Neural cell (in vitro differentiated cells): ENCODE measurements at regions not wholly inside any gene's neighbourhood (a gene's known extent, or its start where the extent isn't known, plus 50 kb on each side); places are given as distances from the start of the nearest gene placed in this dataset.

Experiments
- H2AFZ ChIP-seq: fragments of 200-600, 300-800 bp; sonication (generic), shearing (Covaris generic); 2 replicates; pipeline ENCODE4 v1.6.0; 2014; ENCODE audit warnings: low read depth, mild to moderate bottlenecking, antibody characterized with exemption, low read length, moderate library complexity
- H3F3A ChIP-seq: fragments of 200-600 bp; shearing (Covaris generic); 2 replicates; pipeline ENCODE4 v1.6.1; 2016; ENCODE audit warnings: mild to moderate bottlenecking, moderate library complexity, mixed read lengths, antibody characterized with exemption, low read length; ENCODE audit not compliant: insufficient read depth, poor library complexity, severe bottlenecking
- H3K27ac ChIP-seq: fragments of 200-600, 300-800 bp; sonication (generic), shearing (Covaris generic); 2 replicates; pipeline ENCODE4 v1.5.1; 2014; ENCODE audit warnings: mild to moderate bottlenecking, low read length, moderate library complexity
- H3K27me3 ChIP-seq: fragments of 300-800, 200-600 bp; sonication (generic), shearing (Covaris generic); 2 replicates; pipeline ENCODE4 v1.6.0; 2014; ENCODE audit warnings: mild to moderate bottlenecking, low read depth, low read length, moderate library complexity; ENCODE audit not compliant: insufficient read depth
- H3K36me3 ChIP-seq: fragments of 300-800, 200-600 bp; sonication (generic), shearing (Covaris generic); 2 replicates; pipeline ENCODE4 v1.5.1; 2014; ENCODE audit warnings: mild to moderate bottlenecking, antibody characterized with exemption, low read length, moderate library complexity; ENCODE audit not compliant: insufficient read depth
- H3K4me2 ChIP-seq: fragments of 300-800, 200-600 bp; sonication (generic), shearing (Covaris generic); 2 replicates; pipeline ENCODE4 v1.6.0; 2014; ENCODE audit warnings: mild to moderate bottlenecking, low read length
- H3K4me3 ChIP-seq: fragments of 300-800, 200-600 bp; sonication (generic), shearing (Covaris generic); 2 replicates; pipeline ENCODE4 v1.5.1; 2014; ENCODE audit warnings: mild to moderate bottlenecking, low read length, moderate library complexity
- H3K79me2 ChIP-seq: fragments of 200-600 bp; shearing (Covaris generic); replicated peaks from 2 replicates; pipeline ENCODE4 v1.6.0; 2014; ENCODE audit warnings: mild to moderate bottlenecking, low read length, moderate library complexity; ENCODE audit not compliant: insufficient read depth
- H3K9ac ChIP-seq: fragments of 300-800, 200-600 bp; sonication (generic), shearing (Covaris generic); 2 replicates; pipeline ENCODE4 v1.6.1; 2016; ENCODE audit warnings: mild to moderate bottlenecking, low read length, mixed read lengths
- H3K9me2 ChIP-seq: fragments of 200-600 bp; shearing (Covaris generic); 2 replicates; pipeline ENCODE4 v1.6.1; 2016; ENCODE audit warnings: mild to moderate bottlenecking, low read length, mixed read lengths; ENCODE audit not compliant: insufficient read depth
- H3K9me3 ChIP-seq: fragments of 200-600, 300-800 bp; sonication (generic), shearing (Covaris generic); 2 replicates; pipeline ENCODE4 v1.6.1; 2016; ENCODE audit warnings: mild to moderate bottlenecking, mixed run types, low read length, moderate library complexity, mixed read lengths
- H4K20me1 ChIP-seq: fragments of 200-600 bp; shearing (Covaris generic); 2 replicates; pipeline ENCODE4 v1.6.1; 2016; ENCODE audit warnings: mild to moderate bottlenecking, mixed run types; ENCODE audit not compliant: insufficient read depth
- CTCF ChIP-seq: fragments of 450-650 bp; IDR thresholded peaks from 2 replicates; pipeline ENCODE4 v1.5.1; 2014; ENCODE audit warnings: antibody characterized with exemption, mild to moderate bottlenecking, moderate library complexity; ENCODE audit not compliant: poor library complexity, severe bottlenecking
- EP300 ChIP-seq: fragments of 450-650 bp; conservative IDR thresholded peaks from 2 replicates; pipeline ENCODE4 v1.6.1; 2014; ENCODE audit warnings: antibody characterized with exemption, mild to moderate bottlenecking, moderate library complexity; ENCODE audit not compliant: poor library complexity, severe bottlenecking
- MXI1 ChIP-seq: fragments of 450-650 bp; conservative IDR thresholded peaks from 2 replicates; pipeline ENCODE4 v1.6.1; 2014; ENCODE audit warnings: antibody characterized with exemption, mild to moderate bottlenecking; ENCODE audit not compliant: poor library complexity, severe bottlenecking
- POLR2AphosphoS5 ChIP-seq: IDR thresholded peaks from 2 replicates; pipeline ENCODE4 v1.6.1; 2012
- RAD21 ChIP-seq: fragments of 450-650 bp; conservative IDR thresholded peaks from 2 replicates; pipeline ENCODE4 v1.6.1; 2014; ENCODE audit warnings: antibody characterized with exemption, mild to moderate bottlenecking, moderate library complexity
- REST ChIP-seq: IDR thresholded peaks from 2 replicates; pipeline ENCODE4 v1.6.1; 2012; ENCODE audit warnings: borderline replicate concordance
- SMC3 ChIP-seq: fragments of 450-650 bp; conservative IDR thresholded peaks from 2 replicates; pipeline ENCODE4 v1.6.1; 2014; ENCODE audit warnings: antibody characterized with exemption, mild to moderate bottlenecking, moderate library complexity; ENCODE audit not compliant: poor library complexity
- TAF1 ChIP-seq: IDR thresholded peaks from 2 replicates; pipeline ENCODE4 v1.6.1; 2012; ENCODE audit warnings: low read depth

GRCh38 chr6:44050872-44051505 lies 76.3 kb downstream of the MRPL14 start:
- H3K4me2 ChIP-seq, result no peak overlapping the region

More at GRCh38 chr6:44050872-44051505, 76.3 kb downstream of the MRPL14 start:
- no peak overlapping the region for H3K27ac ChIP-seq
- H3K4me3 ChIP-seq, result no peak overlapping the region
- H2AFZ ChIP-seq, result no peak overlapping the region
- H4K20me1 ChIP-seq, result no peaks in the 10 kb centered on the region
- no peak overlapping the region for H3K9ac ChIP-seq
- H3F3A ChIP-seq, result no peaks in the 10 kb centered on the region
- H3K79me2 ChIP-seq, result no peaks in the 10 kb centered on the region
- no peaks in the 10 kb centered on the region for H3K36me3 ChIP-seq
- TF ChIP-seq SMC3 (no peak), EP300 (no peak), POLR2AphosphoS5 (no peak), REST (no peak), TAF1 (no peak), MXI1 (no peak), RAD21 (no peak), CTCF (no peak)
- H3K9me2 ChIP-seq, result no peaks in the 10 kb centered on the region
- no peaks in the 10 kb centered on the region for H3K9me3 ChIP-seq
- no peaks in the 10 kb centered on the region for H3K27me3 ChIP-seq
